GM12872 (cell line): ENCODE measurements at regions not wholly inside any gene's neighbourhood (a gene's known extent, or its start where the extent isn't known, plus 50 kb on each side); places are given as distances from the start of the nearest gene placed in this dataset.

Experiments used
- CTCF ChIP-seq: IDR thresholded peaks from 3 replicates; pipeline ENCODE4 v1.5.1; 2011; ENCODE audit warnings: low read depth, mild to moderate bottlenecking, low read length, moderate library complexity; ENCODE audit not compliant: insufficient read depth

DNA sequence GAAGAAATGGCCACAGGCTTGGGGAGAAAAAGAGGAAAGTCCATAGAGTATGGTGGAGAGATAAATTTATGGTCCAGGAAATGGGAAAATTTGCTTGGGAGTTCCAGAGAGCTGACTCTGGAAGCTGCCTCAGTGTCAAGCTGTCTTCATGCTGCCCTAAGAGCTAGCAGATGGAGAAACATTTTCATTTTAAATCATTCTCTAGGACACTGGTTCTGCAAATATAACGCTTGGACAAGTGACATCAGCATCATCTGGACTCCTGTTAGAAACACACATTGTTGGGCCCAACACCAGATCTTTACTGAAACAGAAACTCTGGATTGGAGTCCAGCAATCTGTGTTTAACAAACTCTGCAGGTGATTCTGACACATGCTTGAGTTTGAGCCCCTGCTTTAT, 592.0 kb upstream of the KLF12 start:
- TF ChIP-seq CTCF, result no peak

DNA sequence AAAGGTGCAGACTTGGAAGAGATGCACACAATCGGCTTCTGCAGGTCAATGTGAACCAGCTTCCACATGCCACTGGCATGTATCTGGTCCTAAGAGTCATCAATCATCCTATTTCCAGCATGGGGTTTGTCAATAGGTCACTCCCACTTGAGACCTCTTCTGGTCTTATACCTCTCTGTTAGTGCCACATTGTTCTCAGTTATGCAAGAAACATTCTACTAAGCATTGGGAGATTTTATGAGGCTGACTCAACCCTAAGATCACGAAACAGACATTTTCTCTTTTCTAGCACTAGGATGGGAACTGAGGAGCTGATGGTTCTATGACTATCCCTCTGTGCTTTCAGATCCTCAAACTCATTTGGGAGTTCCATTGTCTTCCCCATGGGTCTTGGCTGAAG, 581.5 kb upstream of the KLF12 start:
- no peak for TF ChIP-seq CTCF

DNA sequence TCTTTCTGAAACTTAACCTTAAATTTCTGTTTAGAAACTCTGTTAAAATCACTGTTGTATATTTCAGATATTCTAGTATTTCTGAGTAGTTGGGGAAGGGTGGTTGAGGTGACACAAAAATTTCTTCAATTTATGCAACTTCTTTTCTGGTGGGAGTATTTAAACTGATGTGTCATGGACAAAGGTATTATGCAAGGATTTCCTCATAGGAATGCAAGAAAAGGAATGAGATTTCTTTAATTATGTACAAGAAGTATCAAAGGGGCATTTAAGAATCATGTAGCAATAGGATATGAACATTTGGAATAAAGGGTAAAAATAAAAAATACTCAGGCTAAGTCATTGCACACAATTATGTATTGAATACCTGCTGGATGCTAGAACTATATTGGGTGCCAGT, 575.8 kb upstream of the KLF12 start:
- no peak for TF ChIP-seq CTCF

DNA sequence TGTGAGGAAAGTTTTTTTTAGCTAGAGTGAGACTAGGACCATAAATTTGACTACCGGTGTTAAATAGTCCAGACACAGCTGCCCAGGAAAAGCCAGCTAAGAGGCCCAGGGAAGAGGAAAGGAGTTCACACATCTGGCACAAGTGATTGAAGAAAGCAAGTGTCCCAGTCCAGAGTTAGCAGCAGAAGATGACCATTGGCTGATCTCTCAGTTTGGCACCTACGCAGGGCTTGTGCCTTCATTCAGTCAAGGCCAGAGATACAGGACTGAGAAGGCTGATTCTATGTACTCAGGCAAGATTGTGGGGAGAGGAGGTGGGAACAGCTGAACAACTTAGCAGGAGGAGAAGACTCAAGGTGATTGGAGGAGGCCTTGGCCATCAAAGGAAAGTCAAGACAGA, 575.0 kb upstream of the KLF12 start:
- TF ChIP-seq CTCF, result no peak

- no peak for TF ChIP-seq CTCF
These were observed 574.4 kb upstream of the KLF12 start for GRCh38 chr13:74708629-74709028.

DNA sequence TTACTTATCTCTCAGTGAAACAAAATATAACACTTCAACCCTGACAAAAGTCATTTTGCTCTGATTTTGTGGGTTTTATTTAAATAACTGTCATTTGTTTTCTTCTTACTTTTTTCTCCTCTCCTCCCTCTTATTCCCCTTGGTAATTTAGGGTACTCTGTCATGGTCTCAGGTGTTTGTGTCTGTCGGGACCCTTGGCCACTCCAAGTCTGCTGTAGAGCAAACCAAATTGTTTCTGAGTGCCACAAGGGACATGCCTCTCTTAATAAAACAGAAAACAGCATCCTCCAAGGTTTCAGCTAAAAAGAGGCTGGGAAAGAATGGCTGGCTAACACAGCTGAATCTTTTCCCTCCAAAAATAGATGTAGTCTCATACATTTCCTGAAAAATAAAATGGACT, 573.1 kb upstream of the KLF12 start:
- TF ChIP-seq CTCF, result no peak

- TF ChIP-seq CTCF, result no peak
These were observed 572.6 kb upstream of the KLF12 start for GRCh38 chr13:74706801-74707200.

DNA sequence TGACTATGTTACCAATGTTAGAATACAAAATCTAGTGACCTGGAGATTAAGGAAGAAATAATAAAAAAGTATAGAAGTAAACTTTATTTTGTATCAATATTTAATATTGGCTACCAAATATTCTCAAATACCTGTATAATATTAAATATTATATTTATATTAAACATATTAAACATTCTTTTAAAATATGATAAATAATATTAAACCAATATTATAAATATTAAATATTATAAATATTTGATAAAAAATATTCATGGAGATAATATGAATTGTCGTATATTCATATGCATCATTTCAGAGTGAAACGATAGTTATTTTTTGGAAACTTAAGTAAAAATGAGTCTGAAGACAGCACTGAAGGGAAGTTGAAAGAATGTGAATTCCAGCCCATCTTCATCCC, 571.2 kb upstream of the KLF12 start:
- TF ChIP-seq CTCF, result no peak
